Right ventricle myocardium superior (tissue), 1 donor: ENCODE measurements at regions not wholly inside any gene's neighbourhood (a gene's known extent, or its start where the extent isn't known, plus 50 kb on each side); places are given as distances from the start of the nearest gene placed in this dataset.
A peak's percentile ranks its signal among the peaks of the same experiment; 100 is the strongest.

Experiments used
- ATAC-seq: fragments of 200-7000 bp; cut with Tn5 transposase; one replicate; pipeline ENCODE4 v1.9.1; 2020; ENCODE audit warnings: mild to moderate bottlenecking; ENCODE audit not compliant: poor library complexity
- DNase-seq: peaks from one replicate; pipeline ENCODE4 v3.0.0-alpha.2; 2020
- intact Hi-C: fragments of 100-400 bp; cut with DNase I; formaldehyde crosslinking; loops from one replicate; pipeline ENCODE4 v1.11.2; 2022
- donor health status: DM: no; HTN: yes; CAD: no; lungs with severe emphysema.

GRCh38 chr9:115985657-115986056, 167.9 kb upstream of the PAPPA start:
- DNase-seq (no peak), ATAC-seq (no peak)
- intact Hi-C loops, result no loop called here

- ATAC-seq (no peak), DNase-seq (no peak)
- intact Hi-C loops, result no loop called here
Measured at GRCh38 chr9:115986508-115986907, 167.1 kb upstream of the PAPPA start.

GRCh38 chr9:115988701-115989100, 164.9 kb upstream of the PAPPA start:
- DNase-seq, result no peak
- intact Hi-C loops, result no loop called here
- ATAC-seq, result no peak

GRCh38 chr9:115989831-115990230, 163.8 kb upstream of the PAPPA start:
- ATAC-seq, result no peak
- intact Hi-C loops, result no loop called here
- no peak for DNase-seq

GRCh38 chr9:115992834-115993233, 160.8 kb upstream of the PAPPA start:
- DNase-seq, result no peak
- no peak for ATAC-seq
- intact Hi-C loops, result no loop called here

GRCh38 chr9:115997923-115998322, 155.7 kb upstream of the PAPPA start:
- DNase-seq, result no peak
- ATAC-seq, result no peak
- intact Hi-C loops, result no loop called here

GRCh38 chr9:115998666-115999065, 154.9 kb upstream of the PAPPA start:
- ATAC-seq (no peak), DNase-seq (no peak)
- intact Hi-C loops, result no loop called here

GRCh38 chr9:115999498-115999897, 154.1 kb upstream of the PAPPA start:
- ATAC-seq (no peak), DNase-seq (no peak)
- intact Hi-C loops, result no loop called here

- DNase-seq, result no peak
- intact Hi-C loops, result no loop called here
- peak; percentile 56 for ATAC-seq
Measured at GRCh38 chr9:116000748-116001329, 152.8 kb upstream of the PAPPA start.

- intact Hi-C loops, result no loop called here
- no peak for ATAC-seq
- no peak for DNase-seq
Measured at GRCh38 chr9:116002181-116002580, 151.4 kb upstream of the PAPPA start.

- peak; percentile 59 for ATAC-seq
Measured at GRCh38 chr9:116002624-116003023, 151.0 kb upstream of the PAPPA start.

GRCh38 chr9:116003397-116003796, 150.2 kb upstream of the PAPPA start:
- intact Hi-C loops, result no loop called here
- DNase-seq (no peak), ATAC-seq (no peak)

More at GRCh38 chr9:116002624-116003023, 151.0 kb upstream of the PAPPA start:
- intact Hi-C loops, result no loop called here
- DNase-seq, result no peak

GRCh38 chr9:116005205-116005604, 148.4 kb upstream of the PAPPA start:
- ATAC-seq, result no peak
- no peak for DNase-seq
- intact Hi-C loops, result no loop called here

GRCh38 chr9:116007824-116008223, 145.8 kb upstream of the PAPPA start:
- intact Hi-C loops, result no loop called here
- ATAC-seq (no peak), DNase-seq (no peak)

- ATAC-seq, result no peak
- intact Hi-C loops, result no loop called here
- no peak for DNase-seq
Measured at GRCh38 chr9:116008278-116008677, 145.3 kb upstream of the PAPPA start.

- ATAC-seq, result no peak
- intact Hi-C loops, result no loop called here
- no peak for DNase-seq
Measured at GRCh38 chr9:116009420-116009819, 144.2 kb upstream of the PAPPA start.

- intact Hi-C loops, result no loop called here
- ATAC-seq, result no peak
- no peak for DNase-seq
Measured at GRCh38 chr9:116015855-116016254, 137.7 kb upstream of the PAPPA start.

GRCh38 chr9:116020146-116020545, 133.4 kb upstream of the PAPPA start:
- intact Hi-C loops, result no loop called here
- ATAC-seq, result no peak
- no peak for DNase-seq

- ATAC-seq, result no peak
- DNase-seq, result no peak
- intact Hi-C loops, result no loop called here
Measured at GRCh38 chr9:116020801-116021200, 132.8 kb upstream of the PAPPA start.

GRCh38 chr9:116027096-116027495, 126.5 kb upstream of the PAPPA start:
- no peak for DNase-seq
- ATAC-seq, result no peak
- intact Hi-C loops, result no loop called here

GRCh38 chr9:116027511-116027910, 126.1 kb upstream of the PAPPA start:
- no peak for DNase-seq
- intact Hi-C loops, result no loop called here
- no peak for ATAC-seq
